ENCODE measurements at regions not wholly inside any gene's neighbourhood (a gene's known extent, or its start where the extent isn't known, plus 50 kb on each side); places are given as distances from the start of the nearest gene placed in this dataset.

GRCh38 chr7:45402480-45403218, 171.5 kb upstream of the ADCY1 start:
- H3K27me3 Mint-ChIP-seq = peaks cover 44% of the 10 kb centered on the region
- no peaks in the 10 kb centered on the region for H3K4me1 Mint-ChIP-seq
- H3K9me3 Mint-ChIP-seq = peaks cover 6% of the 10 kb centered on the region
- DNase-seq (ENCODE audit: low spot score in 2 of 2) = no peak
- no peak overlapping the region for H3K4me3 Mint-ChIP-seq
- ATAC-seq (replicated peaks; ENCODE audit: extremely low read depth, poor library complexity, severe bottlenecking) = no peak
- no peaks in the 10 kb centered on the region for H3K36me3 Mint-ChIP-seq (ENCODE audit: insufficient read depth)
- no peak overlapping the region for H3K27ac Mint-ChIP-seq (ENCODE audit: low read depth)

GRCh38 chr7:45404622-45405021, 169.5 kb upstream of the ADCY1 start:
- Mint-ChIP-seq H3K4me3 (no peak overlapping the region), H3K4me1 (no peaks in the 10 kb centered on the region), H3K27ac (ENCODE audit: low read depth) (no peak overlapping the region), H3K36me3 (ENCODE audit: insufficient read depth) (no peaks in the 10 kb centered on the region), H3K9me3 (peaks cover 6% of the 10 kb centered on the region), H3K27me3 (peaks cover 62% of the 10 kb centered on the region)
- no peak for DNase-seq (ENCODE audit: low spot score in 2 of 2)
- ATAC-seq (replicated peaks; ENCODE audit: extremely low read depth, poor library complexity, severe bottlenecking) = no peak

GRCh38 chr7:45407730-45408408, 166.3 kb upstream of the ADCY1 start:
- no peak for ATAC-seq (replicated peaks; ENCODE audit: extremely low read depth, poor library complexity, severe bottlenecking)
- Mint-ChIP-seq H3K4me3 (no peak overlapping the region), H3K4me1 (no peaks in the 10 kb centered on the region)

GRCh38 chr7:45408409-45408737, 165.8 kb upstream of the ADCY1 start:
- H3K36me3 Mint-ChIP-seq (ENCODE audit: insufficient read depth) = no peaks in the 10 kb centered on the region
- ATAC-seq (replicated peaks; ENCODE audit: extremely low read depth, poor library complexity, severe bottlenecking) (no peak), DNase-seq (ENCODE audit: low spot score in 2 of 2) (no peak)
- no peak overlapping the region for H3K4me3 Mint-ChIP-seq
- H3K9me3 Mint-ChIP-seq = peaks cover 12% of the 10 kb centered on the region
- no peaks in the 10 kb centered on the region for H3K4me1 Mint-ChIP-seq
- H3K27me3 Mint-ChIP-seq = peaks cover 47% of the 10 kb centered on the region
- no peak overlapping the region for H3K27ac Mint-ChIP-seq (ENCODE audit: low read depth)

More at GRCh38 chr7:45407730-45408408, 166.3 kb upstream of the ADCY1 start:
- Mint-ChIP-seq H3K9me3 (peaks cover 12% of the 10 kb centered on the region), H3K27ac (ENCODE audit: low read depth) (no peak overlapping the region), H3K27me3 (peaks cover 52% of the 10 kb centered on the region), H3K36me3 (ENCODE audit: insufficient read depth) (no peaks in the 10 kb centered on the region)
- no peak for DNase-seq (ENCODE audit: low spot score in 2 of 2)

GRCh38 chr7:45410893-45411292, 163.3 kb upstream of the ADCY1 start:
- Mint-ChIP-seq H3K36me3 (ENCODE audit: insufficient read depth) (no peaks in the 10 kb centered on the region), H3K4me3 (no peak overlapping the region), H3K27me3 (peaks cover 31% of the 10 kb centered on the region), H3K9me3 (peaks cover 6% of the 10 kb centered on the region), H3K27ac (ENCODE audit: low read depth) (no peak overlapping the region), H3K4me1 (no peaks in the 10 kb centered on the region)
- ATAC-seq (replicated peaks; ENCODE audit: extremely low read depth, poor library complexity, severe bottlenecking) (no peak), DNase-seq (ENCODE audit: low spot score in 2 of 2) (no peak)

GRCh38 chr7:45413419-45413818, 160.7 kb upstream of the ADCY1 start:
- H3K27ac Mint-ChIP-seq (ENCODE audit: low read depth) = no peak overlapping the region
- peaks cover 30% of the 10 kb centered on the region for H3K27me3 Mint-ChIP-seq

GRCh38 chr7:45414226-45414625, 159.9 kb upstream of the ADCY1 start:
- H3K4me1 Mint-ChIP-seq = no peaks in the 10 kb centered on the region
- DNase-seq (ENCODE audit: low spot score in 2 of 2) = no peak
- peaks cover 22% of the 10 kb centered on the region for H3K27me3 Mint-ChIP-seq

More at GRCh38 chr7:45413419-45413818, 160.7 kb upstream of the ADCY1 start:
- Mint-ChIP-seq H3K4me3 (no peak overlapping the region), H3K9me3 (peaks cover 6% of the 10 kb centered on the region), H3K4me1 (no peaks in the 10 kb centered on the region), H3K36me3 (ENCODE audit: insufficient read depth) (no peaks in the 10 kb centered on the region)
- DNase-seq (ENCODE audit: low spot score in 2 of 2) (no peak), ATAC-seq (replicated peaks; ENCODE audit: extremely low read depth, poor library complexity, severe bottlenecking) (no peak)

GRCh38 chr7:45415265-45415664, 158.9 kb upstream of the ADCY1 start:
- Mint-ChIP-seq H3K9me3 (peaks cover 6% of the 10 kb centered on the region), H3K27me3 (peaks cover 26% of the 10 kb centered on the region), H3K4me1 (no peaks in the 10 kb centered on the region), H3K36me3 (ENCODE audit: insufficient read depth) (no peaks in the 10 kb centered on the region), H3K27ac (ENCODE audit: low read depth) (no peak overlapping the region), H3K4me3 (no peak overlapping the region)
- DNase-seq (ENCODE audit: low spot score in 2 of 2) (no peak), ATAC-seq (replicated peaks; ENCODE audit: extremely low read depth, poor library complexity, severe bottlenecking) (no peak)

More at GRCh38 chr7:45414226-45414625, 159.9 kb upstream of the ADCY1 start:
- ATAC-seq (replicated peaks; ENCODE audit: extremely low read depth, poor library complexity, severe bottlenecking) = no peak
- H3K4me3 Mint-ChIP-seq = no peak overlapping the region
- no peak overlapping the region for H3K27ac Mint-ChIP-seq (ENCODE audit: low read depth)
- peaks cover 6% of the 10 kb centered on the region for H3K9me3 Mint-ChIP-seq
- no peaks in the 10 kb centered on the region for H3K36me3 Mint-ChIP-seq (ENCODE audit: insufficient read depth)

GRCh38 chr7:45416846-45417245, 157.3 kb upstream of the ADCY1 start:
- Mint-ChIP-seq H3K4me1 (no peaks in the 10 kb centered on the region), H3K27ac (ENCODE audit: low read depth) (no peak overlapping the region), H3K36me3 (ENCODE audit: insufficient read depth) (no peaks in the 10 kb centered on the region), H3K27me3 (peaks cover 35% of the 10 kb centered on the region), H3K9me3 (no peaks in the 10 kb centered on the region), H3K4me3 (no peak overlapping the region)
- DNase-seq (ENCODE audit: low spot score in 2 of 2) = no peak
- no peak for ATAC-seq (replicated peaks; ENCODE audit: extremely low read depth, poor library complexity, severe bottlenecking)

GRCh38 chr7:45417268-45417667, 156.9 kb upstream of the ADCY1 start:
- peaks cover 38% of the 10 kb centered on the region for H3K27me3 Mint-ChIP-seq
- H3K4me1 Mint-ChIP-seq = no peaks in the 10 kb centered on the region
- no peak overlapping the region for H3K4me3 Mint-ChIP-seq
- H3K36me3 Mint-ChIP-seq (ENCODE audit: insufficient read depth) = no peaks in the 10 kb centered on the region
- no peaks in the 10 kb centered on the region for H3K9me3 Mint-ChIP-seq
- H3K27ac Mint-ChIP-seq (ENCODE audit: low read depth) = no peak overlapping the region
- DNase-seq (ENCODE audit: low spot score in 2 of 2) = no peak
- no peak for ATAC-seq (replicated peaks; ENCODE audit: extremely low read depth, poor library complexity, severe bottlenecking)

GRCh38 chr7:45417735-45418134, 156.4 kb upstream of the ADCY1 start:
- no peaks in the 10 kb centered on the region for H3K4me1 Mint-ChIP-seq
- ATAC-seq (replicated peaks; ENCODE audit: extremely low read depth, poor library complexity, severe bottlenecking) (no peak), DNase-seq (ENCODE audit: low spot score in 2 of 2) (no peak)
- H3K27me3 Mint-ChIP-seq = peaks cover 43% of the 10 kb centered on the region
- H3K27ac Mint-ChIP-seq (ENCODE audit: low read depth) = no peak overlapping the region
- H3K36me3 Mint-ChIP-seq (ENCODE audit: insufficient read depth) = no peaks in the 10 kb centered on the region
- H3K9me3 Mint-ChIP-seq = no peaks in the 10 kb centered on the region
- H3K4me3 Mint-ChIP-seq = no peak overlapping the region

GRCh38 chr7:45420843-45421495, 153.2 kb upstream of the ADCY1 start:
- no peaks in the 10 kb centered on the region for H3K4me1 Mint-ChIP-seq
- H3K9me3 Mint-ChIP-seq = no peaks in the 10 kb centered on the region
- ATAC-seq (replicated peaks; ENCODE audit: extremely low read depth, poor library complexity, severe bottlenecking) (no peak), DNase-seq (ENCODE audit: low spot score in 2 of 2) (no peak)
- H3K4me3 Mint-ChIP-seq = no peak overlapping the region
- H3K36me3 Mint-ChIP-seq (ENCODE audit: insufficient read depth) = no peaks in the 10 kb centered on the region
- H3K27me3 Mint-ChIP-seq = peaks cover 57% of the 10 kb centered on the region
- H3K27ac Mint-ChIP-seq (ENCODE audit: low read depth) = no peak overlapping the region

GRCh38 chr7:45421806-45422205, 152.4 kb upstream of the ADCY1 start:
- no peak for ATAC-seq (replicated peaks; ENCODE audit: extremely low read depth, poor library complexity, severe bottlenecking)
- H3K27ac Mint-ChIP-seq (ENCODE audit: low read depth) = no peak overlapping the region

More at GRCh38 chr7:45421806-45422205, 152.4 kb upstream of the ADCY1 start:
- no peak for DNase-seq (ENCODE audit: low spot score in 2 of 2)
- Mint-ChIP-seq H3K9me3 (no peaks in the 10 kb centered on the region), H3K4me3 (no peak overlapping the region), H3K27me3 (peaks cover 57% of the 10 kb centered on the region), H3K36me3 (ENCODE audit: insufficient read depth) (no peaks in the 10 kb centered on the region), H3K4me1 (no peaks in the 10 kb centered on the region)

All from central memory CD8-positive, alpha-beta T cell (primary cell).